H1 (cell line): ENCODE measurements at regions not wholly inside any gene's neighbourhood (a gene's known extent, or its start where the extent isn't known, plus 50 kb on each side); places are given as distances from the start of the nearest gene placed in this dataset.

ENCODE experiments used
- BRCA1 ChIP-seq: IDR thresholded peaks from 2 replicates; pipeline ENCODE4 v1.6.1; 2012; ENCODE audit warnings: low read depth, low read length, improper control_type of control experiment
- CBX5 ChIP-seq: fragments of 300-800, 300-1000 bp; sonication (generic); IDR thresholded peaks from 2 replicates; pipeline ENCODE4 v1.7.1; 2016; ENCODE audit warnings: antibody characterized with exemption, low read length, low read depth
- CEBPB ChIP-seq: IDR thresholded peaks from 2 replicates; pipeline ENCODE4 v1.6.1; 2012; ENCODE audit warnings: low read depth, low read length
- CREB1 ChIP-seq: IDR thresholded peaks from 2 replicates; pipeline ENCODE4 v1.6.1; 2012; ENCODE audit warnings: inconsistent platforms
- CTBP2 ChIP-seq: IDR thresholded peaks from 2 replicates; pipeline ENCODE4 v1.7.0; 2011; ENCODE audit warnings: borderline replicate concordance, mild to moderate bottlenecking, moderate library complexity, mixed read lengths, low read length; ENCODE audit not compliant: insufficient read depth, insufficient read length
- HDAC2 ChIP-seq, 2 experiments: fragments of 300-600 bp in 1 of 2; sonication (generic) in 1 of 2; IDR thresholded peaks; 2 replicates each; pipeline ENCODE4 v1.6.1; 2011 to 2012; ENCODE audit warnings: low read depth in 2 of 2, low read length in 2 of 2, mild to moderate bottlenecking in 2 of 2, moderate library complexity in 2 of 2, borderline replicate concordance in 1 of 2, inconsistent platforms in 1 of 2
- MAX ChIP-seq: IDR thresholded peaks from 2 replicates; pipeline ENCODE4 v1.6.1; 2012; ENCODE audit warnings: inconsistent platforms
- RBBP5 ChIP-seq: IDR thresholded peaks from 2 replicates; pipeline ENCODE4 v1.7.1; 2012; ENCODE audit warnings: low read depth, mild to moderate bottlenecking, inconsistent platforms, low read length, moderate library complexity, borderline replicate concordance
- SAP30 ChIP-seq: fragments of 300-600 bp; sonication (generic); IDR thresholded peaks from 2 replicates; pipeline ENCODE4 v1.7.1; 2012; ENCODE audit warnings: low read length, moderate library complexity, mild to moderate bottlenecking, inconsistent platforms; ENCODE audit not compliant: insufficient read depth, insufficient replicate concordance
- SP2 ChIP-seq: IDR thresholded peaks from 2 replicates; pipeline ENCODE4 v1.6.1; 2012; ENCODE audit warnings: mild to moderate bottlenecking, low read length, inconsistent platforms
- SRF ChIP-seq: IDR thresholded peaks from 2 replicates; pipeline ENCODE4 v1.6.1; 2011; ENCODE audit warnings: mild to moderate bottlenecking, low read depth, low read length, moderate library complexity
- TF ChIP-seq, protein P1 (sequence below): fragments of 300-600 bp; sonication (generic); IDR thresholded peaks from 2 replicates; pipeline ENCODE4 v1.7.1; 2012; ENCODE audit warnings: low read length, moderate library complexity, mild to moderate bottlenecking, inconsistent platforms; ENCODE audit not compliant: insufficient replicate concordance

DNA sequence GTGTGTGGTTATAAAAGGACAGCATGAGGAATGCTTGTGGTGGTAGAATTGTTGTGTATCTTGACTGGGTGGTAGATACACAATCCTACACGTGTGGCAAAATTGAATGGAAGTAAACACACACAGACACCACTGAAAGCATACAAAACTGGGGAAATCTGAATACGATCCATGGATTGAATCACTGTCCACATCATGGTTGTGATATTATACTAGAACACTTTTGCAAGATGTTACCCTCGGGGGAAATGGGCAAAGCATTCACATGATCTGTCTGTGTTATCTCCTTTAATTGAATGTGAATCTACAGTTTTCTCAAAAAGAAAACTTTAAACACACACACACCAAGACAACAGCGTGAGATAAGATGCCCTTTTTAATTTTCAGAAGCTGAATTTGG lies 165.2 kb upstream of the CELF2 start (continued):
- TF ChIP-seq, protein P1, sequence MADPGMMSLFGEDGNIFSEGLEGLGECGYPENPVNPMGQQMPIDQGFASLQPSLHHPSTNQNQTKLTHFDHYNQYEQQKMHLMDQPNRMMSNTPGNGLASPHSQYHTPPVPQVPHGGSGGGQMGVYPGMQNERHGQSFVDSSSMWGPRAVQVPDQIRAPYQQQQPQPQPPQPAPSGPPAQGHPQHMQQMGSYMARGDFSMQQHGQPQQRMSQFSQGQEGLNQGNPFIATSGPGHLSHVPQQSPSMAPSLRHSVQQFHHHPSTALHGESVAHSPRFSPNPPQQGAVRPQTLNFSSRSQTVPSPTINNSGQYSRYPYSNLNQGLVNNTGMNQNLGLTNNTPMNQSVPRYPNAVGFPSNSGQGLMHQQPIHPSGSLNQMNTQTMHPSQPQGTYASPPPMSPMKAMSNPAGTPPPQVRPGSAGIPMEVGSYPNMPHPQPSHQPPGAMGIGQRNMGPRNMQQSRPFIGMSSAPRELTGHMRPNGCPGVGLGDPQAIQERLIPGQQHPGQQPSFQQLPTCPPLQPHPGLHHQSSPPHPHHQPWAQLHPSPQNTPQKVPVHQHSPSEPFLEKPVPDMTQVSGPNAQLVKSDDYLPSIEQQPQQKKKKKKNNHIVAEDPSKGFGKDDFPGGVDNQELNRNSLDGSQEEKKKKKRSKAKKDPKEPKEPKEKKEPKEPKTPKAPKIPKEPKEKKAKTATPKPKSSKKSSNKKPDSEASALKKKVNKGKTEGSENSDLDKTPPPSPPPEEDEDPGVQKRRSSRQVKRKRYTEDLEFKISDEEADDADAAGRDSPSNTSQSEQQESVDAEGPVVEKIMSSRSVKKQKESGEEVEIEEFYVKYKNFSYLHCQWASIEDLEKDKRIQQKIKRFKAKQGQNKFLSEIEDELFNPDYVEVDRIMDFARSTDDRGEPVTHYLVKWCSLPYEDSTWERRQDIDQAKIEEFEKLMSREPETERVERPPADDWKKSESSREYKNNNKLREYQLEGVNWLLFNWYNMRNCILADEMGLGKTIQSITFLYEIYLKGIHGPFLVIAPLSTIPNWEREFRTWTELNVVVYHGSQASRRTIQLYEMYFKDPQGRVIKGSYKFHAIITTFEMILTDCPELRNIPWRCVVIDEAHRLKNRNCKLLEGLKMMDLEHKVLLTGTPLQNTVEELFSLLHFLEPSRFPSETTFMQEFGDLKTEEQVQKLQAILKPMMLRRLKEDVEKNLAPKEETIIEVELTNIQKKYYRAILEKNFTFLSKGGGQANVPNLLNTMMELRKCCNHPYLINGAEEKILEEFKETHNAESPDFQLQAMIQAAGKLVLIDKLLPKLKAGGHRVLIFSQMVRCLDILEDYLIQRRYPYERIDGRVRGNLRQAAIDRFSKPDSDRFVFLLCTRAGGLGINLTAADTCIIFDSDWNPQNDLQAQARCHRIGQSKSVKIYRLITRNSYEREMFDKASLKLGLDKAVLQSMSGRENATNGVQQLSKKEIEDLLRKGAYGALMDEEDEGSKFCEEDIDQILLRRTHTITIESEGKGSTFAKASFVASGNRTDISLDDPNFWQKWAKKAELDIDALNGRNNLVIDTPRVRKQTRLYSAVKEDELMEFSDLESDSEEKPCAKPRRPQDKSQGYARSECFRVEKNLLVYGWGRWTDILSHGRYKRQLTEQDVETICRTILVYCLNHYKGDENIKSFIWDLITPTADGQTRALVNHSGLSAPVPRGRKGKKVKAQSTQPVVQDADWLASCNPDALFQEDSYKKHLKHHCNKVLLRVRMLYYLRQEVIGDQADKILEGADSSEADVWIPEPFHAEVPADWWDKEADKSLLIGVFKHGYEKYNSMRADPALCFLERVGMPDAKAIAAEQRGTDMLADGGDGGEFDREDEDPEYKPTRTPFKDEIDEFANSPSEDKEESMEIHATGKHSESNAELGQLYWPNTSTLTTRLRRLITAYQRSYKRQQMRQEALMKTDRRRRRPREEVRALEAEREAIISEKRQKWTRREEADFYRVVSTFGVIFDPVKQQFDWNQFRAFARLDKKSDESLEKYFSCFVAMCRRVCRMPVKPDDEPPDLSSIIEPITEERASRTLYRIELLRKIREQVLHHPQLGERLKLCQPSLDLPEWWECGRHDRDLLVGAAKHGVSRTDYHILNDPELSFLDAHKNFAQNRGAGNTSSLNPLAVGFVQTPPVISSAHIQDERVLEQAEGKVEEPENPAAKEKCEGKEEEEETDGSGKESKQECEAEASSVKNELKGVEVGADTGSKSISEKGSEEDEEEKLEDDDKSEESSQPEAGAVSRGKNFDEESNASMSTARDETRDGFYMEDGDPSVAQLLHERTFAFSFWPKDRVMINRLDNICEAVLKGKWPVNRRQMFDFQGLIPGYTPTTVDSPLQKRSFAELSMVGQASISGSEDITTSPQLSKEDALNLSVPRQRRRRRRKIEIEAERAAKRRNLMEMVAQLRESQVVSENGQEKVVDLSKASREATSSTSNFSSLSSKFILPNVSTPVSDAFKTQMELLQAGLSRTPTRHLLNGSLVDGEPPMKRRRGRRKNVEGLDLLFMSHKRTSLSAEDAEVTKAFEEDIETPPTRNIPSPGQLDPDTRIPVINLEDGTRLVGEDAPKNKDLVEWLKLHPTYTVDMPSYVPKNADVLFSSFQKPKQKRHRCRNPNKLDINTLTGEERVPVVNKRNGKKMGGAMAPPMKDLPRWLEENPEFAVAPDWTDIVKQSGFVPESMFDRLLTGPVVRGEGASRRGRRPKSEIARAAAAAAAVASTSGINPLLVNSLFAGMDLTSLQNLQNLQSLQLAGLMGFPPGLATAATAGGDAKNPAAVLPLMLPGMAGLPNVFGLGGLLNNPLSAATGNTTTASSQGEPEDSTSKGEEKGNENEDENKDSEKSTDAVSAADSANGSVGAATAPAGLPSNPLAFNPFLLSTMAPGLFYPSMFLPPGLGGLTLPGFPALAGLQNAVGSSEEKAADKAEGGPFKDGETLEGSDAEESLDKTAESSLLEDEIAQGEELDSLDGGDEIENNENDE, result no peak
- TF ChIP-seq BRCA1 (no peak), CTBP2 (no peak), CREB1 (no peak), RBBP5 (no peak), MAX (no peak), SRF (no peak), SP2 (no peak), CBX5 (no peak), HDAC2 (IDR thresholded peaks at IDR 0.05; ENCODE audit: borderline replicate concordance in 1 of 2, low read depth in 2 of 2, low read length in 2 of 2) (no peak), SAP30 (no peak), CEBPB (no peak)
